ENCODE measurements at regions not wholly inside any gene's neighbourhood (a gene's known extent, or its start where the extent isn't known, plus 50 kb on each side); places are given as distances from the start of the nearest gene placed in this dataset.
"Not testable (repeated sequence)": the region's sequence is repeated elsewhere in the genome, so short reads cannot be mapped to it uniquely, and the experiment has no call there.

GRCh38 chr9:75454043-75454442 is 365.7 kb downstream of the OSTF1 start:
- H3K4me3 ChIP-seq = no peak overlapping the region
- TF ChIP-seq CTCF (IDR thresholded peaks at IDR 0.05) = no peak
- no peak for DNase-seq (ENCODE audit: low spot score)
- peak overlapping the region in 1 of 2 donors; percentile 62 for H3K27ac ChIP-seq

- no peak overlapping the region for H3K4me3 ChIP-seq
- TF ChIP-seq CTCF (IDR thresholded peaks at IDR 0.05) = no peak
- DNase-seq (ENCODE audit: low spot score) = no peak
- H3K27ac ChIP-seq = peak overlapping the region in 1 of 2 donors; percentile 61
Measured at GRCh38 chr9:75454891-75455290, 366.6 kb downstream of the OSTF1 start.

GRCh38 chr9:75455444-75455921 is 367.2 kb downstream of the OSTF1 start:
- TF ChIP-seq CTCF (IDR thresholded peaks at IDR 0.05) = no peak
- DNase-seq (ENCODE audit: low spot score) = no peak
- Histone ChIP-seq H3K27ac (peak overlapping the region in 1 of 2 donors; percentile 61), H3K4me3 (no peak overlapping the region)

- no peak for TF ChIP-seq CTCF (IDR thresholded peaks at IDR 0.05)
- no peak overlapping the region for H3K4me3 ChIP-seq
- DNase-seq (ENCODE audit: low spot score) = no peak
- no peak overlapping the region for H3K27ac ChIP-seq
Measured at GRCh38 chr9:75456698-75457097, 368.4 kb downstream of the OSTF1 start.

- DNase-seq (ENCODE audit: low spot score) = no peak
- no peak for TF ChIP-seq CTCF (IDR thresholded peaks at IDR 0.05)
- Histone ChIP-seq H3K4me3 (no peak overlapping the region), H3K27ac (no peak overlapping the region)
Measured at GRCh38 chr9:75457474-75458011, 369.2 kb downstream of the OSTF1 start.

- not testable (repeated sequence) for H3K27ac ChIP-seq; H3K4me3 ChIP-seq; DNase-seq (ENCODE audit: low spot score)
Measured at GRCh38 chr9:75459311-75459710, 371.0 kb downstream of the OSTF1 start.

GRCh38 chr9:75461183-75461582 is 372.9 kb downstream of the OSTF1 start:
- DNase-seq (ENCODE audit: low spot score) = no peak
- Histone ChIP-seq H3K27ac (no peak overlapping the region), H3K4me3 (no peak overlapping the region)
- no peak for TF ChIP-seq CTCF (IDR thresholded peaks at IDR 0.05)
